Omental fat pad (tissue), 3 donors: ENCODE measurements at regions not wholly inside any gene's neighbourhood (a gene's known extent, or its start where the extent isn't known, plus 50 kb on each side); places are given as distances from the start of the nearest gene placed in this dataset.

Source experiments
- ATAC-seq: fragments of 150-250 bp; one replicate; pipeline ENCODE4 v1.9.1; 2016; ENCODE audit warnings: mild to moderate bottlenecking, moderate library complexity; ENCODE audit not compliant: low FRiP score
- DNase-seq: peaks from one replicate; pipeline ENCODE4 v3.0.0-alpha.2; 2019; ENCODE audit warnings: low spot score
- CTCF ChIP-seq, 3 donors: fragments of 450-650 bp; IDR thresholded peaks; one replicate each; pipeline ENCODE4 v1.5.1; 2016 to 2017; ENCODE audit warnings: antibody characterized with exemption in 3 of 3, mild to moderate bottlenecking in 3 of 3, moderate library complexity in 2 of 3

GRCh38 chr5:89436464-89436863, 553.5 kb upstream of the MEF2C start:
- ATAC-seq (no peak), DNase-seq (no peak)
- TF ChIP-seq CTCF (IDR thresholded peaks at IDR 0.05): no peak

- no peak for DNase-seq
- no peak for TF ChIP-seq CTCF (IDR thresholded peaks at IDR 0.05)
Observed at GRCh38 chr5:89435347-89435746, 552.4 kb upstream of the MEF2C start.

GRCh38 chr5:89428624-89429023, 545.6 kb upstream of the MEF2C start:
- DNase-seq (no peak), ATAC-seq (no peak)
- TF ChIP-seq CTCF (IDR thresholded peaks at IDR 0.05): no peak

More at GRCh38 chr5:89435347-89435746, 552.4 kb upstream of the MEF2C start:
- ATAC-seq: no peak

- DNase-seq (no peak), ATAC-seq (no peak)
- no peak for TF ChIP-seq CTCF (IDR thresholded peaks at IDR 0.05)
Observed at GRCh38 chr5:89425062-89425461, 542.1 kb upstream of the MEF2C start.

GRCh38 chr5:89421035-89421434, 538.1 kb upstream of the MEF2C start:
- DNase-seq: no peak
- no peak for ATAC-seq
- no peak for TF ChIP-seq CTCF (IDR thresholded peaks at IDR 0.05)

GRCh38 chr5:89418407-89419085, 535.6 kb upstream of the MEF2C start:
- ATAC-seq: no peak

More at GRCh38 chr5:89418407-89419085, 535.6 kb upstream of the MEF2C start:
- DNase-seq: no peak
- no peak for TF ChIP-seq CTCF (IDR thresholded peaks at IDR 0.05)
